C4-2B (cell line): ENCODE measurements at regions not wholly inside any gene's neighbourhood (a gene's known extent, or its start where the extent isn't known, plus 50 kb on each side); places are given as distances from the start of the nearest gene placed in this dataset.
"Not testable (repeated sequence)": the region's sequence is repeated elsewhere in the genome, so short reads cannot be mapped to it uniquely, and the experiment has no call there.

ENCODE experiments used
- ZFX ChIP-seq: fragments of 450-650 bp; IDR thresholded peaks from 2 replicates; pipeline ENCODE4 v1.6.1; 2017
- TF ChIP-seq, protein P1 (sequence below): fragments of 450-650 bp; conservative IDR thresholded peaks from 2 replicates; pipeline ENCODE4 v1.5.1; 2017; ENCODE audit warnings: mild to moderate bottlenecking

DNA sequence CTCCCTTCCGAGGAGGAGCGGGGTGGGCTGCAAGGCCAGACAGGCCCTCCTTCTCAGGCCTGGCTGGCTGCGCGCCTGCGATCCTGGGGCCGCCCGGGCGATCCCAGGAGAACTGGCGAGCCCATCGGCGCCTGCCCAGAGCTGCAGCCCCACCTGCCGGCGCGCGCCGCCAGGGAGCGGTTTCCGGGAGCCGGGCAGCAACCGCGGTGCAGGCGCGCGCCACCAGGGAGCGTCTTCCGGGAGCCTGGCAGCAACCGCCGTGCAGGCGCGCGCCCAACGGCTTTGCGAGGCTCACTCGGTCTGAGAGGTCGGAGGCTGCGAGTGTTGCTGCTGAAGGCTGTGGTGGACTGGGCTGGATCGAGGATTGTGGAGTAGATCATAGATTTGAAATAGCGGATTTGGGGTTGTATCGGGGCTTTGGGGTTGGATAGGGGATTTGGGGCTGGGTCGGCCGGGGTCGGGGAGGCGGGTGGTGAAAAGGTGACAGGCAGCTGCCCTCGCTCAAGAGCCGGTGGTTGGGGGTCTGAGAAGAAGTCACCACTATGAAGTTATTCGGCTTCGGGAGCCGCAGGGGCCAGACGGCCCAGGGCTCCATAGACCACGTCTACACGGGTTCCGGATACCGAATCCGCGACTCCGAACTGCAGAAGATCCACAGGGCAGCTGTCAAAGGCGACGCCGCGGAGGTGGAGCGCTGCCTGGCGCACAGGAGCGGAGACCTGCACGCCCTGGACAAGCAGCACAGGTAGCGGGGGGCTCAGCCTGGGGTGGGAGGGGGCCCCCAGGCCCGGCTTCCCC, 668.9 kb downstream of the SPATA31A6 start:
- TF ChIP-seq, protein P1, sequence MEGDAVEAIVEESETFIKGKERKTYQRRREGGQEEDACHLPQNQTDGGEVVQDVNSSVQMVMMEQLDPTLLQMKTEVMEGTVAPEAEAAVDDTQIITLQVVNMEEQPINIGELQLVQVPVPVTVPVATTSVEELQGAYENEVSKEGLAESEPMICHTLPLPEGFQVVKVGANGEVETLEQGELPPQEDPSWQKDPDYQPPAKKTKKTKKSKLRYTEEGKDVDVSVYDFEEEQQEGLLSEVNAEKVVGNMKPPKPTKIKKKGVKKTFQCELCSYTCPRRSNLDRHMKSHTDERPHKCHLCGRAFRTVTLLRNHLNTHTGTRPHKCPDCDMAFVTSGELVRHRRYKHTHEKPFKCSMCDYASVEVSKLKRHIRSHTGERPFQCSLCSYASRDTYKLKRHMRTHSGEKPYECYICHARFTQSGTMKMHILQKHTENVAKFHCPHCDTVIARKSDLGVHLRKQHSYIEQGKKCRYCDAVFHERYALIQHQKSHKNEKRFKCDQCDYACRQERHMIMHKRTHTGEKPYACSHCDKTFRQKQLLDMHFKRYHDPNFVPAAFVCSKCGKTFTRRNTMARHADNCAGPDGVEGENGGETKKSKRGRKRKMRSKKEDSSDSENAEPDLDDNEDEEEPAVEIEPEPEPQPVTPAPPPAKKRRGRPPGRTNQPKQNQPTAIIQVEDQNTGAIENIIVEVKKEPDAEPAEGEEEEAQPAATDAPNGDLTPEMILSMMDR = peak; percentile 81
- not testable (repeated sequence) for TF ChIP-seq ZFX
